Activated T-helper 1 cell treated with anti-CD3 and anti-CD28 coated beads, Interleukin-12 subunit alpha, Interleukin-12 subunit beta, Interleukin-2, Interleukin-4 antibody, amounts not matched to agents 30 ng/mL and 10 ng/mL and 1 ng/mL, durations not matched to agents 14 hours and 24 hours and 36 hours (primary cell): ENCODE measurements at regions not wholly inside any gene's neighbourhood (a gene's known extent, or its start where the extent isn't known, plus 50 kb on each side); places are given as distances from the start of the nearest gene placed in this dataset.
"Not testable (repeated sequence)": the region's sequence is repeated elsewhere in the genome, so short reads cannot be mapped to it uniquely, and the experiment has no call there.

Experiments used
- DNase-seq: peaks from one replicate; pipeline ENCODE4 v3.0.0; 2021; ENCODE audit warnings: low spot score
- H3K27ac Mint-ChIP-seq: one replicate; pipeline ENCODE4 v1.8.0; 2021; ENCODE audit warnings: mild to moderate bottlenecking, mixed read lengths
- H3K27me3 Mint-ChIP-seq: one replicate; pipeline ENCODE4 v1.8.0; 2022; ENCODE audit warnings: mild to moderate bottlenecking, moderate library complexity, mixed read lengths; ENCODE audit not compliant: insufficient read depth
- H3K36me3 Mint-ChIP-seq: one replicate; pipeline ENCODE4 v1.8.0; 2021; ENCODE audit warnings: low read depth, mixed read lengths
- H3K4me1 Mint-ChIP-seq: one replicate; pipeline ENCODE4 v1.8.0; 2021; ENCODE audit warnings: low read depth, mixed read lengths
- H3K4me3 Mint-ChIP-seq: one replicate; pipeline ENCODE4 v1.8.0; 2021; ENCODE audit warnings: mild to moderate bottlenecking, moderate library complexity, mixed read lengths
- H3K9me3 Mint-ChIP-seq: one replicate; pipeline ENCODE4 v1.8.0; 2021; ENCODE audit warnings: mixed read lengths
- intact Hi-C: fragments of 100-400 bp; cut with micrococcal nuclease; formaldehyde crosslinking; loops from one replicate; pipeline ENCODE4 v1.15.1; 2024

- H3K4me1 Mint-ChIP-seq = no peaks in the 10 kb centered on the region
- DNase-seq = no peak
- intact Hi-C loops = no loop called here
- H3K27me3 Mint-ChIP-seq = no peaks in the 10 kb centered on the region
- H3K36me3 Mint-ChIP-seq = no peaks in the 10 kb centered on the region
- no peak overlapping the region for H3K27ac Mint-ChIP-seq
- H3K4me3 Mint-ChIP-seq = no peak overlapping the region
- H3K9me3 Mint-ChIP-seq = peaks cover 43% of the 10 kb centered on the region
These were observed 57.8 kb upstream of the ANKRD30A start for GRCh38 chr10:37067576-37067975.

DNA sequence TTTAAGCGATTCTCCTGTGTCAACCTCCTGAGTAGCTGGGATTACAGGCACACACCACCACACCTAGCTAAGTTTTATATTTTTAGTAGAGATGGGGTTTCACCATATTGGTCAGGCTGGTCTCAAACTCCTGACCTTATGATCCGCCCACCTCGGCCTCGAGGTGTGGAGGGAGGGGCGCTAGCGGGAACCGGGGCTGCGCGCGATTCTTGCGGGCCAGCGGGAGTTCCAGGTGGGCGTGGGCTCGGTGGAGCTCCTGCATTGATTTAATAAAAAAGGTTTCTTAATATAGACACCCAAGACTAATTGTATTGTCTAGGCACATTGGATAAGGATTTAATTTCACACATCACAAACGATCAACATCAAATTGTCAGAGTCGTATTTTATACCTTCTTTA is 63.1 kb upstream of the ANKRD30A start:
- peaks cover 35% of the 10 kb centered on the region for H3K9me3 Mint-ChIP-seq
- H3K27me3 Mint-ChIP-seq, H3K4me3 Mint-ChIP-seq, H3K4me1 Mint-ChIP-seq, DNase-seq, intact Hi-C loops, H3K36me3 Mint-ChIP-seq, H3K27ac Mint-ChIP-seq: not testable (repeated sequence)

- Mint-ChIP-seq H3K27me3 (no peaks in the 10 kb centered on the region), H3K27ac (no peak overlapping the region), H3K36me3 (no peaks in the 10 kb centered on the region), H3K4me1 (no peaks in the 10 kb centered on the region), H3K9me3 (peaks cover 13% of the 10 kb centered on the region), H3K4me3 (no peak overlapping the region)
- DNase-seq = no peak
- intact Hi-C loops = no loop called here
These were observed 68.1 kb upstream of the ANKRD30A start for GRCh38 chr10:37057261-37057660.

DNA sequence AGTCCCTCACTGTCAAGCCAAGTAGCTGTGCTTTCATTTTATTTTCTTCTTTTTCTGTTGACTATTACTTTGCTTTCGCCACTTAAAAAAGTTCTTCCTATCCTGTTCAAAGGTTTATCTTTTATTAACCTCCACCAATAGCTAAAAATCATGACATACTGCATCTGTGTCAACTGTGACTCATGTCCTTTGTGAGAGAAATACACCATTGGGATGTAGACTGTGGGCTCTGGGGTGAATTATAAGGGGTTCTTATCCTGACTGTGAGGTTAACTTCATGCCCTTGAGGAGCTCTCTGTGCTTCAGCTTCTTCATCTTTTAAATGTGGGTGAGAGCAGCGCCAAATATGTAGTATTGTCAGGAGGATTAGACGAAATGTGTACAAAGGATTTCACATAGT is 71.9 kb upstream of the ANKRD30A start:
- no peaks in the 10 kb centered on the region for H3K4me1 Mint-ChIP-seq
- H3K4me3 Mint-ChIP-seq = no peak overlapping the region
- peaks cover 22% of the 10 kb centered on the region for H3K9me3 Mint-ChIP-seq
- DNase-seq = no peak
- intact Hi-C loops = no loop called here
- no peaks in the 10 kb centered on the region for H3K36me3 Mint-ChIP-seq
- no peaks in the 10 kb centered on the region for H3K27me3 Mint-ChIP-seq
- no peak overlapping the region for H3K27ac Mint-ChIP-seq

DNA sequence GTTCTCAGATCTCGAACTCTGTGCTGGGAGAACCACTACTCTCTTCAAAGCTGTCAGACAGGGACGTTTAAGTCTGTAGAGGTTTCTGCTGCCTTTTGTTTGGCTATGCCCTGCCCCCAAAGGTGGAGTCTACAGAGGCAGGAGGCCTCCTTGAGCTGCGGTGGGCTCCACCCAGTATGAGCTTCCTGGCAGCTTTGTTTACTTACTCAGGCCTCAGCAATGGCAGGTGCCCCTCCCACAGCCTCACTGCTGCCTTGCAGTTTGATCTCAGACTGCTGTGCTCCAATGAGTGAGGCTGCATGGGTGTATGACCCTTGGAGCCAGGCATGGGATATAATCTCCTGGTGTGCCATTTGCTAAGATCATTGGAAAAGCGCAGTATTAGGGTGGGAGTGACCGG is 75.4 kb upstream of the ANKRD30A start:
- H3K4me3 Mint-ChIP-seq, DNase-seq, H3K36me3 Mint-ChIP-seq, H3K27ac Mint-ChIP-seq, H3K4me1 Mint-ChIP-seq, intact Hi-C loops, H3K27me3 Mint-ChIP-seq: not testable (repeated sequence)
- H3K9me3 Mint-ChIP-seq = peaks cover 20% of the 10 kb centered on the region

DNA sequence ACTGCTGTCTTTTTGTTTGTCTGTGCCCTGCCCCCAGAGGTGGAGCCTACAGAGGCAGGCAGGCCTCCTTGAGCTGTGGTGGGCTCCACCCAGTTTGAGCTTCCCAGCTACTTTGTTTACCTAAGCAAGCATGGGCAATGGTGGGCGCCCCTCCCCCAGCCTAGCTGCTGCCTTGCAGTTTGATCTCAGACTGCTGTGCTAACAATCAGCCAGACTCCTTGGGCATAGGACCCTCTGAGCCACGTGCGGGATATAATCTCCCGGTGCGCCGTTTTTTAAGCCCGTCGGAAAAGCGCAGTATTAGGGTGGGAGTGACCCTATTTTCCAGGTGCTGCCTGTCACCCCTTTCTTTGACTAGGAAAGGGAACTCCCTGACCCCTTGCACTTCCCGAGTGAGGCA is 81.1 kb upstream of the ANKRD30A start:
- H3K27ac Mint-ChIP-seq, DNase-seq, H3K4me1 Mint-ChIP-seq, H3K27me3 Mint-ChIP-seq, H3K36me3 Mint-ChIP-seq, H3K4me3 Mint-ChIP-seq, intact Hi-C loops: not testable (repeated sequence)
- H3K9me3 Mint-ChIP-seq = peaks cover 31% of the 10 kb centered on the region

DNA sequence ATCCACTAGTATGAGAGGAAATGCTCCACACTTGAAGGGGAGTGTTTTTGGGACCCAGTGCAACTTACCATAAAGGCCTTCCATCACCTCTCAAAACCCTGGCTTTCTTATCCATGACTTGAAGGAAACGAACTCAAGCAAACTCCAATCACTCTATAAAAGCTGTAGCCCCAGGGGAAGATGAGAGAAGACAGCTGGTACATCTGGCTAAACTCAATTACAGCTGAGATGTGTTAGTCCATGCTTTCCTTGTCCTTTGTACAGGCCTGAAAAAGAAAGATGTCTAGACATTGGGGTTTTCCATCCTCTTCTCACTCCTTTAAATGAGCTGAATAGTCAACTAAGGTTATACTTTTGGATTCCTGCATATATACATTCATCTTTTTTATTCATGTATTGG is 89.5 kb upstream of the ANKRD30A start:
- no peaks in the 10 kb centered on the region for H3K27me3 Mint-ChIP-seq
- H3K9me3 Mint-ChIP-seq = peaks cover 24% of the 10 kb centered on the region
- intact Hi-C loops = no loop called here
- H3K4me1 Mint-ChIP-seq = no peaks in the 10 kb centered on the region
- H3K27ac Mint-ChIP-seq = no peak overlapping the region
- no peaks in the 10 kb centered on the region for H3K36me3 Mint-ChIP-seq
- DNase-seq = no peak
- H3K4me3 Mint-ChIP-seq = no peak overlapping the region

GRCh38 chr10:37015498-37015897 is 109.9 kb upstream of the ANKRD30A start:
- no peak overlapping the region for H3K4me3 Mint-ChIP-seq
- H3K4me1 Mint-ChIP-seq = no peaks in the 10 kb centered on the region
- H3K27ac Mint-ChIP-seq = no peak overlapping the region
- intact Hi-C loops = no loop called here
- DNase-seq = no peak
- H3K27me3 Mint-ChIP-seq = no peaks in the 10 kb centered on the region
- peaks cover 10% of the 10 kb centered on the region for H3K9me3 Mint-ChIP-seq
- H3K36me3 Mint-ChIP-seq = no peaks in the 10 kb centered on the region

GRCh38 chr10:37010741-37011140 is 114.7 kb upstream of the ANKRD30A start:
- no peak overlapping the region for H3K4me3 Mint-ChIP-seq
- H3K9me3 Mint-ChIP-seq = peaks cover 14% of the 10 kb centered on the region
- intact Hi-C loops = no loop called here
- H3K4me1 Mint-ChIP-seq = no peaks in the 10 kb centered on the region
- no peak overlapping the region for H3K27ac Mint-ChIP-seq
- H3K27me3 Mint-ChIP-seq = no peaks in the 10 kb centered on the region
- DNase-seq = no peak
- H3K36me3 Mint-ChIP-seq = no peaks in the 10 kb centered on the region

GRCh38 chr10:37008276-37008675 is 117.1 kb upstream of the ANKRD30A start:
- H3K36me3 Mint-ChIP-seq, intact Hi-C loops, H3K27me3 Mint-ChIP-seq, H3K4me3 Mint-ChIP-seq, H3K27ac Mint-ChIP-seq, H3K4me1 Mint-ChIP-seq, DNase-seq: not testable (repeated sequence)
- peaks cover 19% of the 10 kb centered on the region for H3K9me3 Mint-ChIP-seq

DNA sequence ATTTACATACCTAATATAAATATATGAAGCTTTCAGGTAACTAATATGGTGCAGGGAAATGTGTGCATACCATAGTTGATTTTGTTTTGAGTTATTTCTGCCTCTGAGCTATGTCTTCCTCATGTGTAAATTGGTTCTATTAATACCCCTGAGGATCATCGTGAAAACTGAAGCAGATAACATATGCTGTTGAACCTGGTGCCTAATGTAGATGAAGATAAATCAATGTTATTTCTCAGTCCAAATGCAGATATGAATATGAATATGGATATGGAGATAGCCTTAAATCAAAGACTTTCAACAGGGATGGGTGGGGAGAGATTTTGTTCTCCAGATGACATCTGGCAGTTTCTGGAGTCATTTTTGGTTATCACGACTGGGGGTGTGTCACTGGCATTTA is 122.3 kb upstream of the ANKRD30A start:
- intact Hi-C loops = no loop called here
- peaks cover 27% of the 10 kb centered on the region for H3K9me3 Mint-ChIP-seq
- no peak overlapping the region for H3K4me3 Mint-ChIP-seq
- DNase-seq = no peak
- H3K27me3 Mint-ChIP-seq = no peaks in the 10 kb centered on the region
- no peak overlapping the region for H3K27ac Mint-ChIP-seq
- H3K4me1 Mint-ChIP-seq = no peaks in the 10 kb centered on the region
- H3K36me3 Mint-ChIP-seq = no peaks in the 10 kb centered on the region

DNA sequence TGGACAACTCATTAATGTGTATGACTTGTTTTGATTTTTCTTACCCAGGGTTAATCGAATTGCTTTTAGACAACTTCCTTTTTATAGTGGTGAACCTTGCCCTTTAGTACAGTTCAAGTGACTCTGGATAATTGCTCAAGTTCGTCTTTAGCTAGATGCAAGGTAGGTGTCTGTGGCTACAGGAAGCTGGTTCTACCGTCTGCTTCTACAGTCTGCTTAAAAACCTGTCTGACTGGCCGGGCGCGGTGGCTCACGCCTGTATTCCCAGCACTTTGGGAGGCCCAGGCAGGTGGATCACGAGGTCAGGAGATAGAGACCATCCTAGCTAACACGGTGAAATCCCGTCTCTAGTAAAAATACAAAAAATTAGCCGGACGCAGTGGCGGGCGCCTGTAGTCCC is 129.6 kb upstream of the ANKRD30A start:
- H3K4me3 Mint-ChIP-seq, H3K27ac Mint-ChIP-seq, intact Hi-C loops: not testable (repeated sequence)

GRCh38 chr10:36994886-36995285 is 130.5 kb upstream of the ANKRD30A start:
- no peak for DNase-seq

More for the DNA sequence above, 129.6 kb upstream of the ANKRD30A start:
- not testable (repeated sequence) for H3K4me1 Mint-ChIP-seq, H3K36me3 Mint-ChIP-seq, H3K27me3 Mint-ChIP-seq, DNase-seq
- H3K9me3 Mint-ChIP-seq = peaks cover 24% of the 10 kb centered on the region

GRCh38 chr10:36989233-36989632 is 136.2 kb upstream of the ANKRD30A start:
- Mint-ChIP-seq H3K9me3 (peaks cover 37% of the 10 kb centered on the region), H3K27ac (no peak overlapping the region), H3K4me3 (no peak overlapping the region), H3K36me3 (no peaks in the 10 kb centered on the region), H3K27me3 (no peaks in the 10 kb centered on the region), H3K4me1 (no peaks in the 10 kb centered on the region)
- intact Hi-C loops = no loop called here
- no peak for DNase-seq

More at GRCh38 chr10:36994886-36995285, 130.5 kb upstream of the ANKRD30A start:
- Mint-ChIP-seq H3K9me3 (peaks cover 18% of the 10 kb centered on the region), H3K4me1 (no peaks in the 10 kb centered on the region), H3K27ac (no peak overlapping the region), H3K27me3 (no peaks in the 10 kb centered on the region), H3K4me3 (no peak overlapping the region), H3K36me3 (no peaks in the 10 kb centered on the region)
- intact Hi-C loops = no loop called here
